ENCODE measurements at regions not wholly inside any gene's neighbourhood (a gene's known extent, or its start where the extent isn't known, plus 50 kb on each side); places are given as distances from the start of the nearest gene placed in this dataset.

DNA sequence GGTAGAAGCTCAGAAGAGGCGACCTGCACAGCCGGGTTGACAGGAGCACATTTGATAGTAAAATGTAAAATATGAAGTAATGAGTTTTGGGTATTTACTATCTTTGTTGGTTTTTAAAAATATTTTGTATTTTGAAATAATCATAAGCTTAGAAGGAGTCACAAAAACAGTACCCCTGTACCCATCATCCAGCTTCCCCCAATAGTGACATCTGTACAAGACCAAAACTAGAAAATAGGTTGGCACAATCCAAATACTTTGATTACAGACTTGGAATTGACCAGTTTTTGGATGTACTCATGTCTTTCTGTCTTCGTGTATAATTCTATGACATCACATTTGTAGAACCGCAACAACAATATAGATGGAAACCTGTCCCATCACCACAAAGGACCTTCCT, 413.1 kb upstream of the PODXL start:
- CTCF ChIA-PET = interaction anchor here (1.2 kb wide), 1 partner anchor 13 kb away, joined by 3 read pairs; no protein-coding TSS in a partner anchor
- Mint-ChIP-seq H3K4me1 (no peaks in the 10 kb centered on the region), H3K27ac (no peak overlapping the region), H3K9me3 (no peaks in the 10 kb centered on the region), H3K36me3 (ENCODE audit: low read depth) (no peaks in the 10 kb centered on the region), H3K4me3 (no peak overlapping the region), H3K27me3 (peaks cover 5% of the 10 kb centered on the region)
- no peak for DNase-seq
- POLR2A ChIA-PET = no interaction called here

GRCh38 chr7:131967216-131967730, 410.8 kb upstream of the PODXL start:
- Mint-ChIP-seq H3K36me3 (ENCODE audit: low read depth) (no peaks in the 10 kb centered on the region), H3K9me3 (no peaks in the 10 kb centered on the region), H3K27ac (no peak overlapping the region), H3K27me3 (peaks cover 5% of the 10 kb centered on the region), H3K4me3 (no peak overlapping the region), H3K4me1 (no peaks in the 10 kb centered on the region)
- ChIA-PET POLR2A (no interaction called here), CTCF (no interaction called here)
- no peak for DNase-seq

- Mint-ChIP-seq H3K4me1 (no peaks in the 10 kb centered on the region), H3K9me3 (no peaks in the 10 kb centered on the region), H3K27ac (no peak overlapping the region), H3K4me3 (no peak overlapping the region), H3K27me3 (no peaks in the 10 kb centered on the region), H3K36me3 (ENCODE audit: low read depth) (no peaks in the 10 kb centered on the region)
- POLR2A ChIA-PET = no interaction called here
- CTCF ChIA-PET = no interaction called here
- no peak for DNase-seq
These were observed 407.8 kb upstream of the PODXL start for GRCh38 chr7:131964203-131964602.

DNA sequence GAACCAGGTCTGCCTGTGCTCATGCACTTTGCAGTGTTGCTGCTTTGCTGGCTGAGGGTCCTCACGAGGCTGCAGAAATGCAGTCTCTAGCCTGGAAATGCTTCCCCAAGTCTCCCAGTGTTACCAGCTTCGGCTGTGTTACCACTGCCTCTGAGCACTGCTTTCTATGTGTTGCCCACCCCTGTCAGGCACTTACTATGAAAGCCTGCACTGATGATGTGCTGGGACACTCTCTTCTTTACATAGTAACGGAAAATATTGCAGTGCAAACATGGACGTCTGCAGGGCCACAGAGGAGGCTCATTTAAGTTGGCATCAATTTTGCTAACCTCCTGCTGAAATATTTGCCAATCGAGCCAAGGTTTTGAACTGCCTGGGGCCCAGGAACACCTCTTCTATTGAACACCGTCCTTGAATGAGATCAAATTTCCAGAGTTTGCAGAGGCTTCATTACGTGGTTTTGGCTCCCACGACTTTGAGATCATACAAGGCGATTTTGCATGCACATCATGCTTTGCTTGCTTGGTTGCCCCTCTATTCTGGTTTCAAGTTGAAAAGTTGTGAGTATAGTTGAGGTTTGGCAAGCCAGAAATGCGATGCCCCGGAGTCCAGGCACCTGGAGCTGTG, 404.7 kb upstream of the PODXL start:
- H3K4me3 Mint-ChIP-seq = no peak overlapping the region

DNA sequence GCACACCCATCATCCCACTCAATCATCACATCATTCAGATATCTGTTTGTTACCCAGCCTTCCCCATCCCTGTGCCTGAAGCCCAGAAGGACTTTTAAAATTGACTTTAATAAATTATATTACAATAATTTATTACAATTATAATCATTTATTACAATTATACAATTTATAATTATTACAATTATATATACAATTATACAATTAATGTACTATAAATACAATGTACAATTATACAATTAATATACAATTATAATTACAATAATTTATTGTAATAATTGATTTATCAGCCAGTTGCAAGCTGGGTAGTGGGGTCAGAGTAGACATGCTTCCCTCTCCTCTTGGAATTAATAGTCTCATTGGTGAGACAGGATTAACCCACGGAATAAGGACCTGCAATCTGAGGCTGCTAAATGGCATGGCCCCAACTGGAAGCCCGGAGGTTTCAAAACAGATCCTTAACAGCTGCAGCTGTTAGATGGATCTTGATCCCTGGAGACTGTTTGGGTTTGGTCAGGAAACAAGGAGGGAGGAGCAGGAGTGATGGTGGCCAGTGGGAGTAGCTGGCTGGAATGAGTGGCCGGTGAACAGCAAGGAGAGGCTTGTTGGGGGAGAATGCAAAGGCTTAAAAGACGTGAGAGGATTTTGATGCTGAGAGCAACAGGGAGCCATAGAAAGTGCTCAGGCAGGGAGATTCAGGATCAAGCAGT, 402.8 kb upstream of the PODXL start:
- no peak overlapping the region for H3K27ac Mint-ChIP-seq
- ChIA-PET POLR2A (no interaction called here), CTCF (no interaction called here)
- no peaks in the 10 kb centered on the region for H3K4me1 Mint-ChIP-seq
- H3K27me3 Mint-ChIP-seq = peaks cover 3% of the 10 kb centered on the region
- DNase-seq = no peak
- no peak overlapping the region for H3K4me3 Mint-ChIP-seq
- no peaks in the 10 kb centered on the region for H3K36me3 Mint-ChIP-seq (ENCODE audit: low read depth)
- no peaks in the 10 kb centered on the region for H3K9me3 Mint-ChIP-seq

More for the DNA sequence above, 404.7 kb upstream of the PODXL start:
- Mint-ChIP-seq H3K4me1 (no peaks in the 10 kb centered on the region), H3K27me3 (peaks cover 2% of the 10 kb centered on the region), H3K9me3 (no peaks in the 10 kb centered on the region), H3K27ac (no peak overlapping the region), H3K36me3 (ENCODE audit: low read depth) (no peaks in the 10 kb centered on the region)
- POLR2A ChIA-PET = no interaction called here
- CTCF ChIA-PET = no interaction called here
- no peak for DNase-seq

DNA sequence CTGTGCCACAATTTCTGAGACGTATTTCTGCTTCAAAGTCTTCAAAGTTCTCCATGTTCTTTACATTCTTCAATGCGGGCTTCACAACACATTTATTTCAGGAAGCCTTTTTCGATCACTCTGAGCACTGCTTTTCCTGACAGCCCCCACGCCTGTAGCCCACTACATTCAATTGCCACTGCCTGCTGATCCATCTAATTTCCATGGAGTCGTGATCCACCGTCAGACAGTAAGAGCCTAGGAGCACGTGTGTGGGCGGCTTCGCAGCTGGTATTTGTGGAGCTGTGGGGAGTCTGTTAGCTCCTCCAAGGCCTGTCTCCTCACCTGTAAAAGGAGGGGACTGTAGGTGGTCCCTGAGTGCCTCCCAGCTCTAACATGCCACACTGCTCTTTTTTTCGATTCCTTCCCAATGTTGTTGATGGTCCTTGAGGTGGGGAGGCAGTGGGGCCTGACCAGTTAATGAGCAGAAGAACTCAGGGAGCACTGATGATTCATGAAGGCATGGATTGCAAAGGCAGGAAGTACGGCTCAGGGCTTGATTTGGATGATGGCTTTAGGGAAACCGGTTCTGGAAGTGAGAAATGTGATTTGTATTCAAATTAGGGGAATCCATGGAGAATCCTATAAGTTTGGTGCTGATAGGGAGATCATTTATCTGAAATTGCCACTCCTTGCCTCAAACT, 401.1 kb upstream of the PODXL start:
- Mint-ChIP-seq H3K4me3 (no peak overlapping the region), H3K27ac (no peak overlapping the region), H3K36me3 (ENCODE audit: low read depth) (no peaks in the 10 kb centered on the region), H3K9me3 (no peaks in the 10 kb centered on the region), H3K4me1 (no peaks in the 10 kb centered on the region), H3K27me3 (peaks cover 5% of the 10 kb centered on the region)
- ChIA-PET CTCF (no interaction called here), POLR2A (no interaction called here)
- no peak for DNase-seq

DNA sequence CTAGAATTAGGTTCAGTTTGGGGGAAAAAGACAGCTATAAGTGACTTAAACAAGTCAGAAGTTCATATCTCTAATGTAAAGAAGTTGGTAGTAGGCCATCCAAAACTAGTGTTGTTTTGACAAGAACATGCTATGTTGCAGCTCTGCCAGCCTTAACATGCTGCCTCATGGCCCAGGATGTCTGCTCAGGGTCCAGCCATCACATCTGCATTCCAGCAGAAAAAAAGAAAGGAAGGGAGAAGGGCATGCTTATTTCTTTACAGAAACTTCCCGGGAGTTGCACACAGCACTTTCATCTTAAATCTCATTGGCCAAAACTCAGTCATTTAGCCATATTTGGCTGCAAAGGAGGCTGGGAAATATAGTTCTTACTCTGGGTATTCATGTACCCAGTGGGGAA, 400.4 kb upstream of the PODXL start:
- H3K9me3 Mint-ChIP-seq = no peaks in the 10 kb centered on the region
- no peak overlapping the region for H3K27ac Mint-ChIP-seq
- POLR2A ChIA-PET = no interaction called here
- no peaks in the 10 kb centered on the region for H3K4me1 Mint-ChIP-seq
- CTCF ChIA-PET = no interaction called here
- H3K36me3 Mint-ChIP-seq (ENCODE audit: low read depth) = no peaks in the 10 kb centered on the region
- H3K27me3 Mint-ChIP-seq = peaks cover 5% of the 10 kb centered on the region
- DNase-seq = no peak
- no peak overlapping the region for H3K4me3 Mint-ChIP-seq

DNA sequence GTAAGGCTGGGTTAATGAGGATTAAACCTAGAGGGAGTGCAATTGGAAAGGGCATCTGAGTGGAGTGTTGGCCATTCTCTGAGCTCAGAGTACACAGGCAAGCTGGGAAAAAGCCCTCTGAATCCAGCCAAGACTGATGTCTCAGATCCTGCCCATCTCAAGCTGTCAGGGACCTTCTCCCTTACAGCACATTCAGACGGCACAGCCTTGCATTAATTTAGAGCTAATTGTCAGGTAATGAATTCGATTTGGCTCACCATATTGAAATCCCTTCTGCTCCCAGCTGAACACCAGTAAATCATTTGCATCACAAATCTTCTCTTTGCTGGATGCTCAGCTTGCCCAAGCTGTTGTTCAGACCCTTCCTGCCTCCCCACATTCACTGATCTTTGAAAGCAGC, 399.3 kb upstream of the PODXL start:
- CTCF ChIA-PET = no interaction called here

DNA sequence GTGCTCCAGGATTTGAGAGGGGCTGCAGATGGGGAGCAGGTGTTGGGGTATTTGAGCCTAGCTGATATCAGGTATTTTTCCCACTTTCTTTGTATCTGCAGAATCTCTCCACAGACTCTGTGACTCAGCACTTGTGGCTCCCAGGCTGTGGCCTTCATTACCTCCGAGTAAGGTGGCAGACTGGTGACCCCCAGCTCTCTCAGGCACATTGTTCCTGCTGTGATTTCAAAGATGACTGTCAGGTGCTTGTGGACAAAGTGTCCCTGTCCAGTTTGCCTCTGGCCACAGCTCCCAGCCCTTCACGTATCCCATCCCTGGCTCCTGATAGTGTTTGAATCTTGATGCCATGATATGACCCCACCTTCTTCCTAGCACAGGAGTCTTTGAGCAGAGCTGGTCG, 396.8 kb upstream of the PODXL start:
- Mint-ChIP-seq H3K27me3 (peaks cover 5% of the 10 kb centered on the region), H3K4me1 (no peaks in the 10 kb centered on the region), H3K27ac (no peak overlapping the region), H3K4me3 (no peak overlapping the region), H3K9me3 (no peaks in the 10 kb centered on the region), H3K36me3 (ENCODE audit: low read depth) (no peaks in the 10 kb centered on the region)
- ChIA-PET CTCF (no interaction called here), POLR2A (no interaction called here)
- no peak for DNase-seq

More for the DNA sequence above, 399.3 kb upstream of the PODXL start:
- DNase-seq = no peak
- Mint-ChIP-seq H3K27me3 (peaks cover 5% of the 10 kb centered on the region), H3K36me3 (ENCODE audit: low read depth) (no peaks in the 10 kb centered on the region), H3K4me3 (no peak overlapping the region), H3K27ac (no peak overlapping the region), H3K9me3 (no peaks in the 10 kb centered on the region), H3K4me1 (no peaks in the 10 kb centered on the region)
- POLR2A ChIA-PET = no interaction called here

DNA sequence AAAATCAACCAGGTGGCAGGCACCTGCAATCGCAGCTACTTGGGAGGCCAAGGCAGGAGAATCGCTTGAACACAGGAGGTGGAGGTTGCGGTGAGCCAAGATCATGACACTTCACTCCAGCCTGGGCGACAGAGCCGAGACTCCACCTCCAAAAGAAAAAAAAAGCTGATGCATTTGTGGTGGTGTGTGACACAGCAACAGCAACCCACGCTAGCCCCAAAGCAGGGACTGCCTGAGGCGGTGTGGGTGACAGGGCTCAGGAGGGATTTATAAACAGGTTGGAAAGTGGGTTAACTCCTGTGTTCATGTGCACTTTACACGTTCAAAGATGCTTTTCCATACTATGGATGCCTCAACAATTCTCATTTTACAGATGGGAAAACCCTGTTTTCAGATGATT, 395.9 kb upstream of the PODXL start:
- no peak overlapping the region for H3K4me3 Mint-ChIP-seq

DNA sequence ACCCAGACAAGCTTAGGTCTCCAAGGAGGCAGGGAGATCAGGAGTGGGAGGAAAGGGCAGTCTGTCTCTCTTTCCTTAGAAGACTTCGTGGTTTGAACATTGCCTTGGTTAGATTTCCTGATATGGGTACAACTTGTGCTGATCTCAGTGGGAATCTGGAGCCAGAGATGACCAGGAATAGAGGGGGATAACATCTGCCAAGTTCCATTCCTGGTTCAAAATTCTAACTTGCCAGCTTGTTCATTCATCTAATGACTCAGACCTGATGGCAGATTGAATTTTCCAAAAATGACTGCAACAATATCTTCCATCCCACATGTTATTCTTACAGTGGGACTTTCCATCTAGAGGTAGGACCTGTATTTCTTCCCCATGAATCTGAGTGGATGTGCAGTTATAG, 394.3 kb upstream of the PODXL start:
- DNase-seq = no peak
- no peaks in the 10 kb centered on the region for H3K4me1 Mint-ChIP-seq
- POLR2A ChIA-PET = no interaction called here

More for the DNA sequence above, 395.9 kb upstream of the PODXL start:
- DNase-seq = no peak
- H3K27ac Mint-ChIP-seq = no peak overlapping the region
- no peaks in the 10 kb centered on the region for H3K4me1 Mint-ChIP-seq
- CTCF ChIA-PET = no interaction called here
- no peaks in the 10 kb centered on the region for H3K9me3 Mint-ChIP-seq
- POLR2A ChIA-PET = no interaction called here
- H3K27me3 Mint-ChIP-seq = peaks cover 3% of the 10 kb centered on the region
- H3K36me3 Mint-ChIP-seq (ENCODE audit: low read depth) = no peaks in the 10 kb centered on the region

DNA sequence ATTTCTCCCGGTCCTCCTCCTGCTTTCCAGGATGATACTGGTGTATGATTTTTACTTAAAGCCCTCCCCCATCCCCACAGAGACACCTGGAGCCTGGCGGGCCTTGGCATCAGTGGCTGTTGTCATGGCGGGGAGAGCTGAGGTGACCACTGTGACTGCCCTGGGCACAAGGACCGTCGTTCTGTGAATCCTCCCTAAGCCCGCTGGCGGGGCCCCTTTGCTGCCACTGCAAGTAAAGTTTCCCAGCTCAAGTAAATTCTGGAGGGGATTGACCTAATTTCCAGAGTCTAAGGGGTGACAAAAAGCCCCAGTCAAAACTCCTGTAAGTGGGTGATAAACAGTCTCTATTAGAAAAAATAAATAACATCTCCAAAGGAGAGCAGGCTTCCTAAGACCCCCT, 393.2 kb upstream of the PODXL start:
- Mint-ChIP-seq H3K36me3 (ENCODE audit: low read depth) (no peaks in the 10 kb centered on the region), H3K9me3 (no peaks in the 10 kb centered on the region), H3K4me3 (no peak overlapping the region), H3K27ac (no peak overlapping the region), H3K27me3 (peaks cover 6% of the 10 kb centered on the region), H3K4me1 (no peaks in the 10 kb centered on the region)
- DNase-seq = no peak
- ChIA-PET CTCF (no interaction called here), POLR2A (no interaction called here)

More for the DNA sequence above, 394.3 kb upstream of the PODXL start:
- CTCF ChIA-PET = no interaction called here
- Mint-ChIP-seq H3K27ac (no peak overlapping the region), H3K9me3 (no peaks in the 10 kb centered on the region), H3K4me3 (no peak overlapping the region), H3K27me3 (peaks cover 6% of the 10 kb centered on the region), H3K36me3 (ENCODE audit: low read depth) (no peaks in the 10 kb centered on the region)

- Mint-ChIP-seq H3K27me3 (peaks cover 6% of the 10 kb centered on the region), H3K4me3 (no peak overlapping the region), H3K4me1 (no peaks in the 10 kb centered on the region), H3K27ac (no peak overlapping the region), H3K36me3 (ENCODE audit: low read depth) (no peaks in the 10 kb centered on the region), H3K9me3 (no peaks in the 10 kb centered on the region)
- no peak for DNase-seq
- ChIA-PET CTCF (no interaction called here), POLR2A (no interaction called here)
These were observed 392.1 kb upstream of the PODXL start for GRCh38 chr7:131948434-131949053.

Data from activated CD4-positive, alpha-beta T cell treated with anti-CD3 and anti-CD28 coated beads, Interleukin-2, amount 10 ng/mL, durations not matched to agents 7 days and 5 days (primary cell).